ENCODE measurements at regions not wholly inside any gene's neighbourhood (a gene's known extent, or its start where the extent isn't known, plus 50 kb on each side); places are given as distances from the start of the nearest gene placed in this dataset.

DNA sequence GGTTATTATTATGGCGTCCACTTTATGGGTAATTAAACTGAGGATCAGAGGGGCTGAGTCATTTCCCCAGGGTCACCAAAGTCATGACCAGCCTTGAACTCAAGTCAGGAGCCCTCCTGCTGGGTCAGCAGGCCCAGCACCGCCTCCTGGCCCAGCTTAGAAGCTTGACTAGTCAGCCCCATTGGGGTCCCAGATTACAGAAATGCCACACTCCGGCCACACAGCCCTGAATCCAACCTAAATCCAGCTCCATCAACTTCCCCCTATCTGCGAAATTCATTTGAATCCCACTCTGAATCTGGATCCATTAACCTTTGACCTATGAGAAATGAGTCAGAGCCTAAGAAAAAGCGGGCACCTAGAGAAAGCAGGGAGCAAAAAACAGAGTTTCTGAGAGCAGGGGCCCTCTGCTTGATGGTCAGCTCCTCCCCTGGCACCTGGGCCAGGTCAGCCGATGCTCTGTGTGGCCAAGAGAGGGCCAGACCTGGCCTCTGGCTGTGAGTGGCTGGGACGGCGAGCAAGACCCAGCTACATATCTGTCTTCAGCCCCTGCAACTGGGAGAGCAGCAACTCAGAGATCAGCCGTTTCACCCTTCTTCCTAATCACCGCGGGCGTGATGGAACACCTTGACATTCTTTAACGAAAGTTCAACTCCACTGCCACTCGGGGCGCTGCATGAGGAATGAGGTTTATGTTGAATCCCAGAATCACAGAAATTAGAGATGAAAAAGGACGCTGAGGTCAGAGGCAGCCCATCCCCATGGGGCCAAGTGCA is 196.1 kb downstream of the TRIM29 start:
- no peak for TF ChIP-seq TCF12 (IDR thresholded peaks at IDR 0.05)
- no peak for TF ChIP-seq TCF12 (CRISPR knock-in tag; IDR thresholded peaks at IDR 0.05)
- TF ChIP-seq SRF (IDR thresholded peaks at IDR 0.05; ENCODE audit: low read depth, low read length) = no peak
- no peak for TF ChIP-seq IRF2 (CRISPR knock-in tag; IDR thresholded peaks at IDR 0.05)
- TF ChIP-seq SIN3A (IDR thresholded peaks at IDR 0.05; ENCODE audit: borderline replicate concordance, low read depth, low read length) = no peak
- no peak for TF ChIP-seq CTCF (CRISPR knock-in tag; IDR thresholded peaks at IDR 0.05)
- TF ChIP-seq MYC (CRISPR knock-in tag; IDR thresholded peaks at IDR 0.05; ENCODE audit: borderline replicate concordance) = no peak
- TF ChIP-seq XBP1 (CRISPR knock-in tag; IDR thresholded peaks at IDR 0.05) = no peak
- TF ChIP-seq JUND (CRISPR knock-in tag; IDR thresholded peaks at IDR 0.05) = no peak
- TF ChIP-seq ESRRA (CRISPR knock-in tag; IDR thresholded peaks at IDR 0.05; ENCODE audit: low read depth) = no peak
- TF ChIP-seq SNAI1 (CRISPR knock-in tag; IDR thresholded peaks at IDR 0.05; ENCODE audit: borderline replicate concordance) = no peak
- no peak for TF ChIP-seq HNRNPLL (IDR thresholded peaks at IDR 0.05; ENCODE audit: low read depth, low read length, poor library complexity, severe bottlenecking)
- no peak for TF ChIP-seq RAD21 (CRISPR knock-in tag; IDR thresholded peaks at IDR 0.05)

All from HepG2 (cell line).